ENCODE measurements at regions not wholly inside any gene's neighbourhood (a gene's known extent, or its start where the extent isn't known, plus 50 kb on each side); places are given as distances from the start of the nearest gene placed in this dataset.

- TF ChIP-seq POLR2A (IDR thresholded peaks at IDR 0.05; ENCODE audit: low read depth, low read length) = no peak
- no peak for TF ChIP-seq FOS (IDR thresholded peaks at IDR 0.05; ENCODE audit: low read depth, low read length)
- no peak for TF ChIP-seq CTCF (conservative IDR thresholded peaks at IDR 0.05; ENCODE audit: low read depth, low read length)
- TF ChIP-seq NFE2L2 (IDR thresholded peaks at IDR 0.05; ENCODE audit: low read depth, low read length) = no peak
- TF ChIP-seq BHLHE40 (IDR thresholded peaks at IDR 0.05; ENCODE audit: low read depth, low read length) = no peak
- no peak for TF ChIP-seq USF2 (IDR thresholded peaks at IDR 0.05; ENCODE audit: low read depth, low read length)
- no peak for TF ChIP-seq SMC3 (IDR thresholded peaks at IDR 0.05; ENCODE audit: low read depth, low read length)
- no peak for TF ChIP-seq MXI1 (IDR thresholded peaks at IDR 0.05; ENCODE audit: borderline replicate concordance, low read depth, low read length)
- no peak for TF ChIP-seq CEBPB (IDR thresholded peaks at IDR 0.05; ENCODE audit: low read depth, low read length)
- no peak for TF ChIP-seq RAD21 (IDR thresholded peaks at IDR 0.05; ENCODE audit: low read length)
- no peak for TF ChIP-seq CHD1 (IDR thresholded peaks at IDR 0.05; ENCODE audit: low read depth, low read length)
Measured at GRCh38 chr20:58574469-58574868, 59.3 kb upstream of the APCDD1L start.

All from IMR-90 (cell line).